Ammon's horn (tissue), 1 donor: ENCODE measurements at regions not wholly inside any gene's neighbourhood (a gene's known extent, or its start where the extent isn't known, plus 50 kb on each side); places are given as distances from the start of the nearest gene placed in this dataset.
A peak's percentile ranks its signal among the peaks of the same experiment; 100 is the strongest.

Experiments
- DNase-seq: peaks from one replicate; pipeline ENCODE4 v3.0.0-alpha.2; 2016; ENCODE audit warnings: low spot score

DNA sequence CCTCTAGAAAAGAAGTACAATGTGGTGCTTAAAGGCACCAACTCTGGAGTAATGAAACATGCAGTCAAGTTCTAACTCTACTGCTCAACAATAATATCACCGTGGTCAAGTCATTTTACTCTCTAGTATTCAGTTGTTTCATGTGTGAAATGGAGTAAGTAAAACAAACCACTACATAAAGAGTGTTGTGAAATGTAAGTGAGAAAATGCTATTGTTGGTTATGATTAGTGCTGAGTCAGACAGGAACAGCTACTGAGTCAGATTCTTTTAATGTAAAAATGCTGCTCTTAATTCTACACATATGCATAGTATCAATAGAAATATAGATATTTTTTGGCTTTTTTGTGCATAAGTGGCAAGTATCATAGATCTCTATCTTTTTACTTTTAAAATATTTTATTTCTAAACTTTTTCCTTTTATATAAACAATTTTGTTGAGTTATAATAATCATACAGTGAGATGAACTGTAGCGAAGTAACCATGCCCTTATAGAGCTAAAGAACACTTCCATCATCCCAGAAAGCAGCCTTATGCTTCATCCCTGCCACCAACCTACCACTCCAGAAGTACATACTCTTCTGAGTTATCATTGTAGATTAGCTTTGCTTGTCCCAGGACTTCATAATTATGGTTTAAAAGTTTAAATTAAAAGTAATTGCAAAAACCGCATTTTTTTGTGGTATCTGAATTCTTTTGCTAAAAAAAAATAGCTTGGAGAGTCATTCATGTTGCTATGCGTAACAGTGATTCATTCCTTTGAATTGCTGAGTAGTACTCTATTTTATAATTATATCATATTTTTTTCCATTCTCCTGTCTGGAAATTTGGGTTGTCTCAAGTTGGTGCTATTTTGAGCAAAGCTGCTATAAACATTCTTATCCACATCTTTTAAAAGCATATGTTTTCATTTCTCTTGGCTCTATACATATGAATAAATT is 548.2 kb upstream of the CLINT1 start:
- no peak for DNase-seq

DNA sequence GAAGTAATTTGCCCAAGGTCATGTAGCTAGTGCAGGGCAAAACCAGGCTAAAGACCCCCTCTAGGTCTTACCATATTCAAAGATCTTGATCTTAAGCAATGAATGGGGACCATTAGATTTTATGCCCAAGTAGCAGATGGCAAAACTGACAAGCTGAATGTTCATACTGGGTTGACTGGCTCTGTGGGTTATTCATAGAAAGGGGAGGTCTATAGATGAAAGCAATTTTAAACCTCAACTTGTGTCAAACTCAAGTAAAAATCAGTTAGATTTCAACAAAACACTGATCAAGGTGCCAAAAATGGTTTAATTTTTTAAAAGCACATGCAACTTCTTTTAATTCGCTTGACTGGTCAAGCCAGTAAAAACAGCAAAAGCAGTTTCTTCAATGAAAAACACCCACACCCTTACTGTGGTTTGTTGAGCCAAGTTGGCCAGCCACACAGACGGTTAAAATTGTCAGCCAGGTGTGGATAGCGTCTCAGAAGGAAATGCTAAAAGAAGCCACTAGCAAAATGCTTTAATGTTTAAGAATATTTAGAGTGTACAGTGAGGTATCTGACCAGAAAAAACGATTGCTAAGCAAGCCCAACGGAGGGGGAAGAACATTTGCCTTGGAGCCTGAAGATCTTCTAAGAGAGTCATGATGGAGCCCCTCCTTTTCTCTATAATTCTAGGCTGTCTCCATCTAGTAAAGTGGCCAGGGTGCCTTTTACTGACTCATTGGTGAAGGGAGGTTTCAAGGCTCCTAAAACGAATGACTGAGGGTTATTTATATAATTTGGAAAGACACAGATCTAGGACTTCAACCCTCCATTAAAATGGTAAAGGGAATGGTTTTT is 539.6 kb upstream of the CLINT1 start:
- DNase-seq, result no peak

DNA sequence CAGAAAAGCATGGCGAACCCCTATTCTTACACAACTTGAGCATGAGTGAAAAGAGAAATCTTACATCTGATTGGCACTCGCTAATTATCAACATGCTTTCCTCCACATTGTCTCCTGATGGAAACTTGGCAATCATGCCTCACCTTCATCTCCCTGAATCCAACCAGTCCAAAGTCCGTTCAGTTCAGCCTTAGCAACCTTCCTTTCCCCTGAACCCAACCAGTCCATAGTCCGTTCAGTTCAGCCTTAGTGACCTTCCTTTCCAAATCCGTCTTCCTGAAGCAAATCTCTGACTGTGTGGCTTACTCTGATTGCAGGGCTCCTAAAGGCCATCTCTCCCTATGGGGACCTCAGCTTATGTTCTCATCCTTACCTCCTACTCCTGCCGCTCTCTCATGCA is 538.3 kb upstream of the CLINT1 start:
- no peak for DNase-seq

DNA sequence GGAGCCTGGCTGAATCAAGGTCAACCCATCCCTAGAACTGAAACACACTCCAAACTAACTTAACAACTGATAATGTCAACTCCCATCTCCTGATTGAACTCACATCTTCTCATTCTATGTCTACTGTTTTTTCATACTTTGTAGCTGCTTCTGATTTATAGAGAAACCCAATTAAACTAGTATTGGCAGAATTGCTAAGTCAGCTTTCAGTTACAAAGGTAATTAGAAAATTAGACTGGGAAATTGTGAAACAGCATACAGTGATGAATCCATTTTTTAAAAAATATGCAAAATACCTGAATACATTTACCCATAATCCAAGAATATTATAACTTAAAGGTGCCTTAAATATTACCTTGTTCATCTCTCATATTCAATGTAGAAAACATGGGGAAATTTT is 535.2 kb upstream of the CLINT1 start:
- no peak for DNase-seq

DNA sequence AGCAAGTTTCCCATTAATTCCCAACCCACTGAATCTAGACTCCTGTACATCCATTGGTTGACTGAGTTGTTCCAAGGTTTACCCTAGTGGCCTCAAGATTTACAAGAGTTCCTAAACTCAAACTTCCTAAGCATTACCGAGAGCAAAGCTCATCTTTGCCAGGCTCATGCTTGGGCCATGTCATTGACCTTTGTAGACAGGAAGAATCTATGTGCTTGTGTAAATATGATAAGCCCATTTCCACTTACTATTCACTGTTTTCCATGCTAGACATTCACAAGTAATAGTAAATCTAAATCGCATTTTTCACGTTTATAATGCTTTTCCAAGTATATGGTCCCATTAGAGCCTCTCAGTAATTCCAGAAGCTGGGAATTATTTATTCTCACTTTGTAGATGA is 534.5 kb upstream of the CLINT1 start:
- no peak for DNase-seq

DNA sequence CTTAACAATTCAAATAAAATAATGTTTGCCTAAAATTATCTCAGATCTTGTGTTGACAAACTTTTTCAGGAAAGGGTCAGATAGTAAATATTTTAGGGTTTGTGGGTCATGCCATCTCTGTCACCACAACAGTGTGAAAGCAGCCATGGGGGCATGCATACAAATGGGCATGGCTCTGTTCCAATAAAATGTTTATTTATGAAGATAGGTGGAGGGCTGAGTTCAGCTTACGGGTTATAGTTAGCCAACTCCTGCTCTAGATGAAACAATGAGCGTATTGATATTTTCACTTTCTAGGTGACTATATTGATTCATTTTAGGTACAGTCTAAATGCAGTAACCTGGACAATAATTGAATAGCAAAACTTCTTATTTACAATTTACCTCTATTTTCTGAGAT is 533.8 kb upstream of the CLINT1 start:
- DNase-seq, result no peak

DNA sequence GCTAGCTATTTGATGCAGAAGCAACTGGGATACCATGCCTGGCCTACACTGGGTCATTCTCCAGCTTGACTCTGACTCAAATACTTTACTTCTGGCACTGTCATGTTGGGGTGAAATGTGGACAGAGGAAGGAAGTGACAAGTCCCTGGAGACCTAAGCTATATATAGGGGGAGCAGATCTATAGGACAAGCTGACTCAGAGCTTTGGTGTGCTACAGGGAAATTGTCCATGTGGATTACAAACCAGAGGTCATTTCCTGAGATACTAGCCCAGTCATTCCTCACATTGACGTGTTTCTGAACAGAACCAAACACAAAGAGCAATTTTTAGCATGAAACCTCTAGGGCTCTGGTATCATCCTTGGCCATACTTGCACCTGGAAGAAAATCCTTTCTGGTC is 531.6 kb upstream of the CLINT1 start:
- no peak for DNase-seq

DNA sequence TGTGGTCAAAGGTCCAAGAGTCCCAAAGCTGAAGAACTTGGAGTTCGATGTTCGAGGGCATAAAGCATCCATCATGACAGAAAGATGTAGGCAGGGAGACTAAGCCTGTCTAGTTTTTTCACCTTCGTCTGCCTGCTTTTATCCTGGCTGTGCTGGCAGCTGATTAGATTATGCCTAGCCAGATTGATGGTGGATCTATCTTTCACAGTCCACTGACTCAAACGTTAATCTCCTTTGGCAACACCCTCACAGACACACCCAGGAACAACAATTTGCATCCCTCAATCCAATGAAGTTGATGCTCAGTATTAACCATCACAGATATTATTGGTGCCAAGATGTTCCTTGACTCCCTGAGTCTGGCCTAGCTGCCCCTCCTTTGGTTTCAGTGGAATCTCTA is 530.8 kb upstream of the CLINT1 start:
- no peak for DNase-seq

DNA sequence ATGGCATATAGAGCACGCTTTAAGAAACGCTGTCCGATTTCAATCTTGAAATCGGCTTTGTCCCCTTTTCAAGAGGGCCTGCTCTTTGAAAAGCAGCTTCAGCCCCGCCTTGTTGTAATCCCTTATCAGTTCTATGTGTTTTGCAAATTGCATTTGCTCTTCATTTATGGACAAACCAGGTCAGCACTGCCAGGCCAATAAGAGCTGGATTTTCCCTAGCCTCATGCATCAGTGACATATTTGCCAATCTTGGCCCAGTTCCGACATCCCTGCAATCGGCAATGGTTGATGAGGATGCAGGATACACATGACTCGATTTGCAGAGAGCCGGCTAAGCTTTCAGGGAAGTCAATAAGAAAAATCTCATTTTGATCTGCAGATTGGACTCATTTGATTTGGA is 529.1 kb upstream of the CLINT1 start:
- no peak for DNase-seq

DNA sequence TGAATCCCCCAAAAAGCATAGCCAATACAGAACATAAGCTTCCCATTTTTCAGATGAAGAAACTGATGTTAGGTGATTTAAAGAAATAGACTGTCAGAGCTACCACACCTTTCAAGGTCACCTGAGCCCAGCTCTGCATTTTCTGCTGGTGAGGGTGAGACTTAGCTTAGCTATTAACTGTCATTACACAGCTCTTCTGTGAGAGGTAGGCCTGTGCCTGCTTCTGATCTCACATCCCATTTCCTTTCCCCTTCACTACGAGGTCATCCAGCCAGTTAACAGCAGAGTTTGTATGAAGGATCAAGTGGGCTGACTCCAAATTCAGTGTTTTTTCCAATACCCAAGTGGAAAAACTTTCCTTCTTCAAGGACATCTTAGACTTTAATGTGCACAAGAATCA is 528.6 kb upstream of the CLINT1 start:
- DNase-seq, result no peak

DNA sequence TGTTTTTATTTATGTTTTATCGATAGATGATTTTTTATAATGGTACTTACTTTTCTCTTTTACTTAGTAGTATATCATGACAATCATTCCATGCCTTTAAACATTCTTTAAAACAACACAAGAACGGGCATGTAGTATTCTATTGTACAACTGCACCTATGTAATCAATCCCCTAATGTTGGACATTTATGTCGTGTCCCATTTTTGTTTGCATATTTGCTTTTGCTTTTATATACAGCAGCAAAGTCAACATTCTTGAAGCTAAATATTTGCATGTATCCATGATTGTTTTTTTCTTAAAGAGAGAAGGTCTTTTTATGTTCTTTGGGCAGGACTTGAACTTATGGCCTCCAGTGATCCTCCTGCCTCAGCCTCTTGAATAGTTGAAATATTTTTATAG is 527.0 kb upstream of the CLINT1 start:
- no peak for DNase-seq

DNA sequence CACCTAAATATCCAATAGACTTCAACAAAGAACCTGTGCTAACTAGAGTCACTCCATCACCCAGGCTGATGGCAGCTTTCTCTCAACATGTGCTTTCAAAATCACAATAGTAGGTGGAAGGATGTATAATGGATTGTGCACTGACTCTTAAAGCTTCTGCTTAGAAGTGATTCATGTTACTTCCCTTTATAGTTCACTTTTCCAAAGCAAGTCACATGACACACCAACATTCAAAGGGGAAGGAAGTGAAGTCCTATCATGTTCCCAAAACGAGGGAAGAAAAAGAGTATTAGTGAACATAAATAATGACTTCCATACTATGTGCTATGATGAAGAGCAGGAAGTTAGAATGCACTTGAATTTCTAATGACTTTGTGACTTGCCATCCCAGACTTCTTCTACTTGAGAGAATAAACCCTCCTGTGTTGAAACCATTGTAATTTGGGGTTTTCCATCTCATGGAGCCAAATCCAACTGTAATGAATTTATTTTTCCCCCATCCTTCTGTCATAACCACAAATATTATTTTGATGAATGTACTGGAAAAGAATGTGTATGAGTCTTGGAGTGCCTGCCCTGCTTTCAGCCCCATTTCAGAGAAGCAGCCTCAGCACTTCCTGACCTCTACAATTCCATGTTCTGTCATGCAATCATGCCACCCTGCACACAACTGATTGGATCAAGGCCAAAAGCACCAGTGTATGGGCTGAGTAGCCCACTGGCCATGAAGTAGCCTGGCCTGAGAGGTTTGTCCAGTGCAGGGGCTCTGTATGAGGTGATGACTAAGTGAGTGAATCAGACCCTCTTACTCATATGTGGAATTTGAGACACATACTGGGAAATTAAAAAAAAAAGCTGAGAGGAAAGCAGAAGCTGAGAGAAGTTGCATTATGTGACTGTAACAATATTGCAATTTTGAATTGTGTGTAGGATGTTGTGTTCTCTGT is 525.9 kb upstream of the CLINT1 start:
- no peak for DNase-seq

DNA sequence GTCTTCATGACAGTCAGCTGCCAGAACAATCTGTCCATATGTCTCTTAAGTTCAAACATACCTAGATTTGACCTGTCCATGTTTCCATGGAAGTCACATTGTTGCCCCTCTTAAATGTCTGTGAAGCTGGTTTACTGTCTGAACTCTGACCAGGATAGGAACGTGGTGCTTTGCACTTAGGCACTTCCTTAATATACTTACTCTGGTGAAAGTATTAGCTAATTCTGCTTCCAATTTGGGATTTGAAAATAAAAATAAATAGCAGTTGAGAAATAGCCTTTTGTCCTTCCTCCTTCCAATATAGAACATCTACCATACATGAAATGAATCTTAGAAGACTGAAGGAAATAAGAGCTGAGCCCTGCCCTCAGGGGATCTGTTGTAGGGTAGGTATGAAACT is 524.5 kb upstream of the CLINT1 start:
- no peak for DNase-seq

DNA sequence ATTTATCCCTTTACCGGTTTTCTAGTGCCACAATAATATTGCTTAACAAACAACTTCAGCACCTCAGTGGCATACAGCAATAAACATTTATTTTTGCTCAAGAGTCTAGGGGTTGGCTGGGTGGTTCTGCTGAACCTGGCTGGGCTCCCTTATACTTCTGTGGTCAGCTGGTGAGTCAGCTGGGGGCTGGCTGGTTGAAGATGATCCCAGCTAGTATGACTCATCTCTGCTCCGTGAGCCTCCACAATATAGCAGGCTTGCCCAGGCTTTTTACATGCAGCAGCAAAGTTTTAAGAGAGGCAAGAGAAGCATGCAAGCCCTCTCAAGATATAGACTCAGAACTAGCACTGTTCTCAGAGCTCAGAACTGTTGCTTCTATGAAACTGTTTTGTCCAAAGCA is 523.5 kb upstream of the CLINT1 start:
- peak; percentile 14 for DNase-seq

DNA sequence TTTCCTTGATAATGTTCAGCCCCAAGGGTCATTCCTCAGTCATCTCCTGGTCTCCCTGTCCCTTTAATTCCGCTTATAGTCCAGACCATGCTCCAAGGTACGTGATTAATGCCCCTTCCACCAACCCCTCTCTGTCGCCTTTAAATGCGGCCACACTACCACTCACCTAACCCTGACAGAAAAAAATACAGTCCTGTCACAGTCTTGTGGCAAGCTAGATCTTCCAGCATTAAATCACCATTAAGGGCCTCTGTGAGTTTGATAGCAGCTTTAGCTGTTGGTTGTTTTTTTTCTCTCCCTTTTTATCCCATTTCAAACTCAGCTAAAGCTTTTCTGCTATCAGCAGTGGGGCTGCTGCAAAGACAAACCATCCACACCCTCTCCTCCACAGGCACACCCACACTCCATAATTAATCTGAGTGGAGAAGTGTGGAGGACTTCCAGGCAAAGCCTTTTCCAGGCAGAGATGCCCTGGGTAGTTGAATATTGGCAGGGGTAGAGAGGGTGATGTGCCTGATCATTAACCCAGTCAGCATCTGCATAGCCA is 522.7 kb upstream of the CLINT1 start:
- DNase-seq, result no peak

DNA sequence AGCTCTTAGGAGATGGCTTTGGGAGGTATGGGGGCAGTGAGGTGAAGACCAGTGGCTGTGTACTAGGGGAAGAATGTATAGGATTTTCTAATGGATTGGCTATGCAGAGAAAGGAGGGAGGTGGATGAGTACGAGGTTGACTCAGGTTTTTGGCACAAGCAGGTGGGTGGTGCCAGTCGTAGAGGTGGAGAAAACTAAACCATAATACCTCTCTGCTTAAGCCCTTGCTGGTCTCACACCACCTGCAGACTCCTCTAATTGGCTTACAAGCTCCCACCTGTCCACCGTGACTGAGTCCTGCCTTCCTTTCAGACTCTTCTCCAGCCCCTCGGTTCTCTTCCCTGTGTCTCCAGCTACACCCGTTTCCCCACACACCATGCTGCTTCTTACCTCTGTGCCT is 521.7 kb upstream of the CLINT1 start:
- DNase-seq, result no peak

DNA sequence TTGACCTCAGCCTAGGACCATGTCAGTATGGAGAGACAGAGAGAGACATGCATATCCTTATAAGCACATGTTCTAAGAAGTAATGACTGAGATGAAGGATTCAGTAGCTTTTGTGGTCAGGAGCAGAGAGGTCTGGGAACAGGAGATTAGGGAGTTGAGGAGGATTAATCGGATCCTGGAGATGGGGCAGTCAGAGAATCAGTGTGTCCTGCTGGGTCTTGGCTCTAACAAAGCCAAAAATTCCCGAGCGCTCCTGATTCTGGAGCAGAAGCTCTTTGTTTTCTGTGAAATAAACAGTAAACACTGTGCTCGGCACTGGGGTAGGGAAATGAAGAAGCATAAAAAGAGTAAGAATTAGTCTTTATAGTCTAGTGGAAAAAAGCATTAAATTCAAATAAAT is 520.0 kb upstream of the CLINT1 start:
- DNase-seq, result no peak

DNA sequence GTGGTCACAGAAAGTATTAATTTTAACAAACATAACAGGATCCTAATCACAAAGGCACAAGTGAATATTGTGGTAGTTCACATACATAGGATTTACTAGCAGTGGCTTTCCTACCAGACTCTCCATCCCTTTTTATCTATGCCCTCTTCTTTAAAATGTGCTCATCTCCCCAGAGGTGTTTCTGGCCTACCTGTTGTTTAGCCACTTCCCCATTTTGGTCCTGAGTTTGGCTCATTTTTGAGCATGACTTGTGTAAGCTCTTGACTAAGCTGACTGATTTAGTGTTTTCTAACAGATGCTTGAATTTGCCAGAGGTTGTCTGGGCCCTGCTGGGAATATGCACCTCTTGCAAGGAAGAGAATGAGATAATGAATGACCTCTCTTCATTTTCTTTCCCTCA is 517.7 kb upstream of the CLINT1 start:
- no peak for DNase-seq

DNA sequence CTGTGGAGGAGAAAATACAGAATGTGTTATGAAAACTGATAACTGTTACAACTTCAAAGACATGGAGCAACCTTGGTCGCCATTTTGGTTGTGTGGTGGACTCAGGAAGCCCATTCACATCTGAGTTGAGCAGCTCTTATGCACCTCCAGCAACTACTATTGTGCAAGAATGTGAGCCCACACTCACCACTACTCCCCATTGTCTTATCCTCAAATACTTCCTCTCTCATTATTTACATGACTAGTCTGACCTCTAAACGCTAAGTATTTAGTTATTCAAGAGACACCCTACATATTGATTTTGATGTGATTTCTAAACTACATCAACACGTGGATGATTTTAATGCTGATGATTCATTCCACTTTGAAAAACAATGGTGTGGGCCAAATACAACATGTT is 516.6 kb upstream of the CLINT1 start:
- no peak for DNase-seq

DNA sequence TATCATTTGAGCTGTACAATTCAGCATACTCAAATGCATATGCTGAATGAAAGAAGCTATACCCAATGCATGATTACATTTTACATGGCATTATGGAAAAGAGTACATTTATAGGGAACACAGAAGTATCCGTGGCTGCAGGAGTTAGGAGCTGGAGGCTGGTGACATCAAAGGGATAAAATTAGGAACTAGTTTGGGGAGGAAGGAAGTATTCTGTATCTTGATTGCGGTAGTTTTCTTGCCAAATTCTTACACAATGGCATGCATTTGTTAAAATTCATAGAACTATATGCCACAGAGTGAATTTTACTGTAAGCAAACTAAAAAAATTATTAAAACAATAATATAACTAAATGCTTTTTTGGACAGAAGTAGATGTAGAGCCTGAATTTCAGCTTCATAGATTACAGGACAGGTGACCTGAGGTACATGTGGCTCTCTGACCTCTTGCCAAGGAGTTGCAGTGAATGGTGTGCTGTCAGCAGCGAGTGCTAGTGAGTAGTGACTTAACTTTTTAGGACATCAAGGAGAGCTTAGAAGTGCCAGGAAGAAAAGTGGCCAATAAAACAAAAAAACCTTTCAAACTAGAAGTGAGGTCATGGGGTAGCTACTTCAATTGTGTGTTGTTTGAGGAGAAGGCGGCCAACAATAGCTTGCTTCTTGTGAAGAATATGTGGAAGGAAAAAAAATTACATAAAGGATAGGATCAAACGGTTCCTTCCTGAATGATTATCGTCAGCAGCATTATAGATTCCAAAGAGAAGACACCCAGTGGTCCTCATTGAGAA is 514.9 kb upstream of the CLINT1 start:
- DNase-seq, result no peak

DNA sequence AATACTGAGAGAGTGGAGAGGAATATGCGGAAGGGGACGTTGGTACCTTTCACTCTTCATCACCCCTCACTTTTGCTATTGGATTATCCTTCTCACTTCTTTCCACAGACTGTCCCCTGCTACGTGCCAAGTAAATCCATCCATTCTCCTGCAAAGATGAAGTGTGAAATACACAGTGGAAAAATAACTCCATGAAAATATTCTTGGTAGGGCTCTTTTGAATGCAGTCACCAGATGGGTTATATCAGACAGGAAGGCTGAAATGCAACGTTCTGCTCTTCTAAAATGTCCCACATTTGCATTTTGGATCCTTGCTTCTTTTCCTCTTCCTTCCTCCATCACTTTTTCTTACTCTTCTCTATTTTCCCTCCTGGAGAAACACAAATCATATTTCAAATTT is 510.3 kb upstream of the CLINT1 start:
- no peak for DNase-seq
